ENCODE measurements at regions not wholly inside any gene's neighbourhood (a gene's known extent, or its start where the extent isn't known, plus 50 kb on each side); places are given as distances from the start of the nearest gene placed in this dataset.

GRCh38 chr12:78767264-78767981, 97.2 kb upstream of the SYT1 start:
- no peak for TF ChIP-seq EZH2phosphoT487 (IDR thresholded peaks at IDR 0.05; ENCODE audit: low read length)
- no peak for TF ChIP-seq CTCF (IDR thresholded peaks at IDR 0.05; ENCODE audit: low read length)
